ENCODE measurements at regions not wholly inside any gene's neighbourhood (a gene's known extent, or its start where the extent isn't known, plus 50 kb on each side); places are given as distances from the start of the nearest gene placed in this dataset.
"Not testable (repeated sequence)": the region's sequence is repeated elsewhere in the genome, so short reads cannot be mapped to it uniquely, and the experiment has no call there.

DNA sequence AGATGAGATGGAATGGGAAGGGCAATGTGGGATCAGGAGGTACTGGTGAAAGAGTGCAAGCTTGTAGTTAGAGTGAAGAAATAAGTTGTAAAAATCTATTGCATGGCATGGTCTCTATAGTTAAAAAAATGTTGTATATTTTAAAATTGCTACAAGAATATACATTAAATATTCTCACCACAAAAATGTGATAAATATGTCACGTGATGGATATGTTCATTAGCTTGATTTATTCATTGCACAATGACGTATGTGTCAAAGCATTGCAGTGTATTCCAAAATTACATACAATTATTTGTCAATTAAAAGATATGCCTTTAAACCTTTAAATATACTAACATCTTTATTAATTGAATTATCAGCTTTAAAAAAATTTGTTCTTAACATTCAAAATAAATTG, 1607.1 kb downstream of the REEP3 start:
- H3K27ac Mint-ChIP-seq, result no peak overlapping the region
- H3K4me3 Mint-ChIP-seq, result no peak overlapping the region
- POLR2A ChIA-PET, result no interaction called here
- CTCF ChIA-PET, result interaction anchor here (0.6 kb wide), 1 partner anchor 564 kb away, joined by 3 read pairs; no protein-coding TSS in a partner anchor
- DNase-seq, result no peak
- H3K4me1 Mint-ChIP-seq, result no peaks in the 10 kb centered on the region
- no peaks in the 10 kb centered on the region for H3K27me3 Mint-ChIP-seq
- H3K9me3 Mint-ChIP-seq, result no peaks in the 10 kb centered on the region
- no peaks in the 10 kb centered on the region for H3K36me3 Mint-ChIP-seq (ENCODE audit: low read depth)

DNA sequence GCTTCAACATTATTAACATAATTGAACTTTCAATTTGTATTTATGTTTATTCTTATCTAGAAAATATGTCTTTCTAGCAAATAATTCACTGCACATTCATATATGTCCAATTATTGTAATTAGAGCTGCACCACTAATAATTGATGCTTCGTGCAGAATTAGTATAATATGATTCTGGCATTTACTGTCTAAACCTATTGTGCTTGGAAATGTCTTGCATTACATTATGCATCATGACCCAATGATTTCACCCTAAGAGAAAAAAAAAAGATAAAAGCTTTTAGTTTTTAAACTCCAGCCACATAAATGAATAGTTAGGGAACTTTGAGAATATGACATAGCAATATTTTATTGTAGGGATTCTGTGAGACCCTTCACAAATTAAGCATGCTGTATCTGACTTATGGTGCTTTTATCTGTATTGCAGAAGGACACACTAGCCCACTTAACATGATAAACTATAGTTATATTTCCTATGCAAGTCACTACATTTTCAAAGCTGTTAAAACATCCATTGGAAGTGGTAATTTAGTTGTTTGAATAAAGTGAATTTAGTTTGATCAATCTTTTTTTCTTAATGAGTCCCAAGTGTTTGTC, 1609.1 kb downstream of the REEP3 start:
- H3K27me3 Mint-ChIP-seq, result no peaks in the 10 kb centered on the region
- H3K4me3 Mint-ChIP-seq, result no peak overlapping the region

GRCh38 chr10:65133652-65134051, 1612.5 kb downstream of the REEP3 start:
- ChIA-PET POLR2A (no interaction called here), CTCF (interaction anchor here (0.6 kb wide), 1 partner anchor 389 kb away, joined by 3 read pairs; no protein-coding TSS in a partner anchor)

More for the DNA sequence above, 1609.1 kb downstream of the REEP3 start:
- Mint-ChIP-seq H3K4me1 (no peaks in the 10 kb centered on the region), H3K27ac (no peak overlapping the region), H3K36me3 (ENCODE audit: low read depth) (no peaks in the 10 kb centered on the region), H3K9me3 (no peaks in the 10 kb centered on the region)
- CTCF ChIA-PET, result no interaction called here
- DNase-seq, result no peak
- POLR2A ChIA-PET, result no interaction called here

GRCh38 chr10:65135508-65135907, 1614.3 kb downstream of the REEP3 start:
- no peak for DNase-seq
- Mint-ChIP-seq H3K4me1 (no peaks in the 10 kb centered on the region), H3K4me3 (no peak overlapping the region), H3K36me3 (ENCODE audit: low read depth) (no peaks in the 10 kb centered on the region), H3K27me3 (no peaks in the 10 kb centered on the region), H3K27ac (no peak overlapping the region), H3K9me3 (no peaks in the 10 kb centered on the region)
- CTCF ChIA-PET, result no interaction called here
- POLR2A ChIA-PET, result no interaction called here

More at GRCh38 chr10:65133652-65134051, 1612.5 kb downstream of the REEP3 start:
- Mint-ChIP-seq H3K9me3 (no peaks in the 10 kb centered on the region), H3K27ac (no peak overlapping the region), H3K36me3 (ENCODE audit: low read depth) (no peaks in the 10 kb centered on the region), H3K27me3 (no peaks in the 10 kb centered on the region), H3K4me3 (no peak overlapping the region), H3K4me1 (no peaks in the 10 kb centered on the region)
- DNase-seq, result no peak

DNA sequence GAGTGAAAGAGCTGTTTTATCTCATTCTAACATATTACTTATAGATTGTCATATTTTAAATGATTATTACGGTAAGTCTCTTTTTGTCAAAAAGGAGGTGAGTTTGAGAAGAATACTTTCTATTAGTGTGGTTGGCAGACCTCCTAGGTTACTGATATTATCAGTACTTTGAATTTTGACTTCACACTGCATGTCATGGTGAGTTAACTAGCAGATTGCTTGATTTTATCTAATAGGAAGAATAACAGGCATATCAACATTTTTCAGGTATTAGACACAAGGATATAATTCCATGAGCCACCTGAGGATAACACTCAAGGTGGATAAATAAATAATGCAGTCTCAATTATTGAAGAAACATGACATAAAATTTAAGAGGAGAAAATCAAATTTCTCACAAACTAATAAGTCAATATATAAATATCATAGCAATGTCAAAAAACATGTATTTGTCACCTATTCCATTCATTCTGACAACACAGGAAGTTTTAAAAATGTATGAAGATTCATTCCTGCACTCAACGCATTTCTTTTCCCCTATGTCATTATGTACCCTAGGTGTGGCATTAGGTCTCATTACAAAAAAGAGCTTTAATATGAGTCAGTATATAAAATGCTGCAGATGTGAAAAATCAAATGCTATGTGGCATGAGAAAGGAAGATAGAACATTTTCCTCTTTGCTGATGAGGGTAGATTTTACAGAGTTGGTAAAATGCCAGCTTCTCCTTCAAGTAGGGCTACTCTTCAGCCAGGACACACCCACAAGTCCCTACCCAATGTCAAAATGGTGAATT, 1621.6 kb downstream of the REEP3 start:
- Mint-ChIP-seq H3K9me3 (no peaks in the 10 kb centered on the region), H3K27ac (no peak overlapping the region), H3K27me3 (no peaks in the 10 kb centered on the region), H3K4me3 (no peak overlapping the region), H3K4me1 (no peaks in the 10 kb centered on the region), H3K36me3 (ENCODE audit: low read depth) (no peaks in the 10 kb centered on the region)
- CTCF ChIA-PET, result no interaction called here
- POLR2A ChIA-PET, result no interaction called here
- DNase-seq, result no peak

DNA sequence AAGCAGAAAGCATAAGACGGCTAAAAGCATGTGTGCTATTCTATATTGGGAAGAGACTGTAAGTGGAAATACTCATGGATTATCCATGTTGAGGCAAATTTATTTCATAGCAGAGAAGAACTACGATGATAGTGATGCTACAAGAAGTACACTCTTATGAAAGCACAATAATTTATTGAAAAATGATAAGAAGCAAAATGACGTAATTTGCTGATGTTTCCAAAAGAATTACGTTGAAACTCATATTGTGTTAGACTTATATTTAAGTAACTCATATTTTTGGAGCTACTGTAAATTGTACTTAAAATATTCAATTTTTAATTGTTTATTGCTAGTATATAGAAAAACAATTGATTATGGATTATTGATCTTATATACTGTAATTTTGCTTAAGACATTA, 1622.5 kb downstream of the REEP3 start:
- no peaks in the 10 kb centered on the region for H3K9me3 Mint-ChIP-seq
- no peaks in the 10 kb centered on the region for H3K36me3 Mint-ChIP-seq (ENCODE audit: low read depth)
- DNase-seq, result no peak
- H3K4me1 Mint-ChIP-seq, result no peaks in the 10 kb centered on the region
- no peak overlapping the region for H3K27ac Mint-ChIP-seq
- H3K4me3 Mint-ChIP-seq, result no peak overlapping the region
- CTCF ChIA-PET, result no interaction called here
- POLR2A ChIA-PET, result no interaction called here
- H3K27me3 Mint-ChIP-seq, result no peaks in the 10 kb centered on the region

- ChIA-PET POLR2A (no interaction called here), CTCF (no interaction called here)
- no peaks in the 10 kb centered on the region for H3K27me3 Mint-ChIP-seq
- no peaks in the 10 kb centered on the region for H3K4me1 Mint-ChIP-seq
- H3K36me3 Mint-ChIP-seq (ENCODE audit: low read depth), result no peaks in the 10 kb centered on the region
- no peak overlapping the region for H3K4me3 Mint-ChIP-seq
- no peak for DNase-seq
- no peaks in the 10 kb centered on the region for H3K9me3 Mint-ChIP-seq
- no peak overlapping the region for H3K27ac Mint-ChIP-seq
Measured at GRCh38 chr10:65149878-65150277, 1628.7 kb downstream of the REEP3 start.

DNA sequence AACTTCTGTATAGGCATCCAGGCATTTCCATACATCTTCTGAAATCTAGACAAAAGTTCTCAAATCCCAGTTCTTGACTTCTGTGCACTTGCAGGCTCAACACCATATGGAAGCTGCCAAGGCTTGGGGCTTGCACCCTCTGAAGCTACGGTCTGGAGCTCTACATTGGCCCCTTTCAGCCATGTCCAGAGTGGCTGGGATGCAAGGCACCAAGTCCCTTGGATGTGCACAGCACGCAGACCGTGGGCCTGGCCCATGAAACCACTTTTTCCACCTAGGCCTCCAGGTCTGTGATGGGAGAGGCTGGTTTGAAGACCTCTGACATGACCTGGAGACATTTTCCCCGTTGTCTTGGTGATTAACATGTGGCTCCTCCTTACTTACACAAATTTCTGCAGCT, 1645.1 kb downstream of the REEP3 start:
- ChIA-PET POLR2A (no interaction called here), CTCF (no interaction called here)
- H3K4me1 Mint-ChIP-seq, result no peaks in the 10 kb centered on the region
- DNase-seq, result no peak
- H3K27ac Mint-ChIP-seq, result no peak overlapping the region
- no peaks in the 10 kb centered on the region for H3K36me3 Mint-ChIP-seq (ENCODE audit: low read depth)
- H3K4me3 Mint-ChIP-seq, result no peak overlapping the region
- peaks cover 2% of the 10 kb centered on the region for H3K9me3 Mint-ChIP-seq
- no peaks in the 10 kb centered on the region for H3K27me3 Mint-ChIP-seq

DNA sequence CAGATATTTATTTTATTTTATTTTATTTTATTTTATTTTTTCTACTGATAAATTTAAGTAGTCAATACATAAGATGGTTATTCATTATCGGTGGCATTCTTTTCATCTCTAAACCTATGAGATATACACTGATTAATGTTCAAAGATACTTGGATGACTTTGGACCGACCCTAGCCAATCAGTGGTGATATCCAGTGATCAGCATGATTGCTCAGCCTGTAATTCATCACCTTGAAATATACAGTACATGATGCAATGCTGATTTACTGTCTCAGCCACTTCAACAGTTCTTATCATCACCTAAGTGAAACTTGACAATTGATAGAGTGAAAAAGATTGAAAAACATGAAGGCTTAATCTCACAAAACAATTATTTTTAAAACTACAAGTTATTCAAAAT, 1651.0 kb downstream of the REEP3 start:
- H3K9me3 Mint-ChIP-seq, result peaks cover 2% of the 10 kb centered on the region
- H3K27me3 Mint-ChIP-seq, result no peaks in the 10 kb centered on the region
- no peak for DNase-seq
- H3K4me1 Mint-ChIP-seq, result no peaks in the 10 kb centered on the region
- no peaks in the 10 kb centered on the region for H3K36me3 Mint-ChIP-seq (ENCODE audit: low read depth)
- no peak overlapping the region for H3K4me3 Mint-ChIP-seq
- H3K27ac Mint-ChIP-seq, result no peak overlapping the region
- ChIA-PET CTCF (no interaction called here), POLR2A (no interaction called here)

DNA sequence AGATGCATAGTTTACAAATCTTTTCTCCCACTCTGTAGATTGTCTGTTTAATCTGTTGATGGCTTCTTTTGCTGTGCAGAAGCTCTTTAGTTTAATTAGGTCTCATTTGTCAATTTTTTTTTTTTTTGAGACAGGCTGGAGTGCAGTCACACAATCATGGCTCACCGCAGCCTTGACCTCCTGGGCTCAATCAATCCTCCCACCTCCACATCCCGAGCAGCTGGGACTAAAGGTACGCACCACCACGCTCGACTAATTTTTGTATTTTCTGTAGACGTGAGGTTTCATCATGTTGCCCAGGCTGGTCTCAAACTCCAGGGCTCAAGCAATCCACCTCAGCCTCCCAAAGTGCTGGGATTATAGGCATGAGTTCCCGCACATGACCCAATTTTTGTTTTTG, 1655.8 kb downstream of the REEP3 start:
- ChIA-PET CTCF (no interaction called here), POLR2A (no interaction called here)
- no peaks in the 10 kb centered on the region for H3K4me1 Mint-ChIP-seq
- H3K27me3 Mint-ChIP-seq, result no peaks in the 10 kb centered on the region
- no peak overlapping the region for H3K4me3 Mint-ChIP-seq
- no peak overlapping the region for H3K27ac Mint-ChIP-seq
- no peaks in the 10 kb centered on the region for H3K36me3 Mint-ChIP-seq (ENCODE audit: low read depth)
- peaks cover 9% of the 10 kb centered on the region for H3K9me3 Mint-ChIP-seq
- DNase-seq, result no peak

DNA sequence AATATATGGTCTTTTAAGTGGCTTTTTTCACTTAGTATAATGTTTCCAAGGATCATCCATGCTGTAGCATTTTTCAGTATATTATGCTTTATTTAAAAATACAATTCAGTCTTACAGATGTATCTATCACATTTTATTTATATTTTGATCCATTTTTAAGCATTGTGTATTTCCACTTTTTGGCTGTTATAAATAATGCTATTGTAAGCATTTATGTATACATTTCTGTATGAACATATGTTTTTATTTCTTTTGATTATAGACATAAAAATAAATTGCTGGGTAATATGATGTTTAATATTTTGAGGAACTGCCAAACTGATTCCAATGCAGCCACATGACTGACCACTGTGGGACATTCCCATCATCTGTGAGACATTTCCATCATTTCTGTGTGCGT, 1662.0 kb downstream of the REEP3 start:
- Mint-ChIP-seq H3K4me3 (no peak overlapping the region), H3K27me3 (no peaks in the 10 kb centered on the region), H3K9me3 (peaks cover 9% of the 10 kb centered on the region), H3K36me3 (ENCODE audit: low read depth) (no peaks in the 10 kb centered on the region), H3K27ac (no peak overlapping the region), H3K4me1 (no peaks in the 10 kb centered on the region)
- no peak for DNase-seq
- ChIA-PET POLR2A (no interaction called here), CTCF (no interaction called here)

- H3K27ac Mint-ChIP-seq; H3K4me3 Mint-ChIP-seq; H3K36me3 Mint-ChIP-seq (ENCODE audit: low read depth); H3K27me3 Mint-ChIP-seq; DNase-seq; CTCF ChIA-PET; H3K4me1 Mint-ChIP-seq; POLR2A ChIA-PET; H3K9me3 Mint-ChIP-seq: not testable (repeated sequence)
Measured at GRCh38 chr10:65186668-65187067, 1665.5 kb downstream of the REEP3 start.

- no peak overlapping the region for H3K4me3 Mint-ChIP-seq
- H3K36me3 Mint-ChIP-seq (ENCODE audit: low read depth), result no peaks in the 10 kb centered on the region
- POLR2A ChIA-PET, result no interaction called here
- no peaks in the 10 kb centered on the region for H3K4me1 Mint-ChIP-seq
- no peak overlapping the region for H3K27ac Mint-ChIP-seq
- CTCF ChIA-PET, result no interaction called here
- DNase-seq, result no peak
- H3K27me3 Mint-ChIP-seq, result no peaks in the 10 kb centered on the region
- H3K9me3 Mint-ChIP-seq, result no peaks in the 10 kb centered on the region
Measured at GRCh38 chr10:65194126-65194525, 1672.9 kb downstream of the REEP3 start.

DNA sequence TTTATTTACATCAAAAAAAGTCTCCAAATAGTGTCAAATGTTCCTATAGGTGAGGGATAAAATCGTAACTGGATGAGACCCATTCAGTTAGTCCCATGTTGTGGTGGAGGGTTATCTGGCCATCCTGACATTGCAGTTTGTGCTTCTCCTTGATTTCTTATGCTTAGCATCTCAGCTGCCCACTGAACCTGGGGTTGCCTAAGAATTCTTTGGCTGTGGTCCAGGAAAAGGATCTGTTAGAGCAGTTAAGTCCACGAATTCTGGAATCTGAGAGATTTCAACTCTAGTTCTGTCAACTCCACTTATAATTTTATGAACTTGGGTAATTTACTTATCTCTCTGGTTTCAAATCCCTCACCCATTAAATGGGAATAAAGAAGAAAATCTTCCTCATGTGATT, 1673.4 kb downstream of the REEP3 start:
- H3K36me3 Mint-ChIP-seq (ENCODE audit: low read depth), result no peaks in the 10 kb centered on the region
- H3K27ac Mint-ChIP-seq, result no peak overlapping the region
- H3K4me1 Mint-ChIP-seq, result no peaks in the 10 kb centered on the region
- no peak for DNase-seq
- no peak overlapping the region for H3K4me3 Mint-ChIP-seq
- CTCF ChIA-PET, result no interaction called here
- POLR2A ChIA-PET, result no interaction called here
- H3K9me3 Mint-ChIP-seq, result no peaks in the 10 kb centered on the region
- H3K27me3 Mint-ChIP-seq, result no peaks in the 10 kb centered on the region
